HG03280 (cell line): ENCODE measurements at regions not wholly inside any gene's neighbourhood (a gene's known extent, or its start where the extent isn't known, plus 50 kb on each side); places are given as distances from the start of the nearest gene placed in this dataset.
"Not testable (repeated sequence)": the region's sequence is repeated elsewhere in the genome, so short reads cannot be mapped to it uniquely, and the experiment has no call there.

Source experiments
- ATAC-seq: cut with Tn5 transposase; IDR thresholded peaks from one replicate; pipeline ENCODE4 v1.9.1; 2021; ENCODE audit warnings: mild to moderate bottlenecking, moderate library complexity; ENCODE audit not compliant: unreplicated experiment

GRCh38 chr7:153748885-153749284, 303.3 kb upstream of the DPP6 start:
- ATAC-seq: not testable (repeated sequence)

DNA sequence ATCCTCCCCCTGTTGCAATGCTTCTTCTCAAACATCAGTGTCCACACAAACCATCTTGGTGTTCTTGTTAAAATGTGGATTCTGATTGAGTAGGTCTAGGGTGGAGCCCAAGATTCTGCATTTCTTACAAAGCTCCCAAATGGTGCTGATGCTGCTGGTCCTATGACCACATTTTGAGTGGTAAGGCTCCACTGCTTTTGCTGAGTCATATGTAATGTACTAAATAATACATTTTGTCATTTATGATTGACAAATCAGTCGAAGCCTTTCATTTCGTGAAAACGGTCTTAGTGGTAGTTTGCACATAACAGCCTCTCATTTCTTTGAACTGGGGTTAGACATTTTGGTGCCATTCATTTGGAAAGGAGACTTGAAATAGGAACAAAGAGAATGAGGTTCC, 286.3 kb upstream of the DPP6 start:
- not testable (repeated sequence) for ATAC-seq

GRCh38 chr7:153766926-153767325, 285.3 kb upstream of the DPP6 start:
- not testable (repeated sequence) for ATAC-seq

- ATAC-seq: no peak
Observed at GRCh38 chr7:153772966-153773365, 279.2 kb upstream of the DPP6 start.

DNA sequence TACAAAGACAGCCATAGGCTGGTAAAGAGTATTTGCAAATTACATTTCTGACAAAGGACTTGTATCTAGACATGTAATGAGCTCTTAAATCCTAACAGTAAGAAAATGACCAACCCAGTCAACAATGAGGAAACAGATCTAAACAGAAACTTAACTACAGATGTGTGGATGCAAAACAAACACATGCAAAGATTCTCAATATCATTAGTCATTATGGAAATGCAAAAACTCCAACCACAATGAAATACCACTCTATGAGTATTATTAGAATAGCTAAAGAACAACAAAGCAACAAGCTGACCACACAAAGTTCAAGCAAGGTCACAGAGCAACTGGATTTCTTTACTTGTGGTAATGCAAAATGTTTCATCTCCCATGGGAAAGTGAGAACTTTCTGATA, 275.3 kb upstream of the DPP6 start:
- ATAC-seq: not testable (repeated sequence)

GRCh38 chr7:153797363-153797762, 254.8 kb upstream of the DPP6 start:
- ATAC-seq: not testable (repeated sequence)

DNA sequence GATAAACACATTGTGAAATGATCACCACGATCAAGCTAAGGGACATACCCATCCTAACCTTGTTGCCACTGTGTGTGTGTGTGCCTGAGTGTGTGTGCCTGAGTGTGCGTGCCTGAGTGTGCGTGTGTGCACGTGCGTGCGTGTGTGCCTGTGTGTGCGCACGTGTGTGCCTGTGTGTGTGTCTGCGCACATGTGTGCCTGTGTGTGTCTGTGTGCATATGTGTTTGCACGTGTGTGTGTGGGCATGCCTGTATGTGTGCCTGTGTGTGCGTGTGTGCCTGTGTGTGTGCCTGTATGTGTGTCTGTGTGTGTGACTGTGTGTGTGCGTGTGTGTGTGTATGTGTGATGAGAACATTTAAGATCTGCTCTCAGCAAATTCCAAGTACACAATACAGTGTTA, 244.1 kb upstream of the DPP6 start:
- no peak for ATAC-seq

DNA sequence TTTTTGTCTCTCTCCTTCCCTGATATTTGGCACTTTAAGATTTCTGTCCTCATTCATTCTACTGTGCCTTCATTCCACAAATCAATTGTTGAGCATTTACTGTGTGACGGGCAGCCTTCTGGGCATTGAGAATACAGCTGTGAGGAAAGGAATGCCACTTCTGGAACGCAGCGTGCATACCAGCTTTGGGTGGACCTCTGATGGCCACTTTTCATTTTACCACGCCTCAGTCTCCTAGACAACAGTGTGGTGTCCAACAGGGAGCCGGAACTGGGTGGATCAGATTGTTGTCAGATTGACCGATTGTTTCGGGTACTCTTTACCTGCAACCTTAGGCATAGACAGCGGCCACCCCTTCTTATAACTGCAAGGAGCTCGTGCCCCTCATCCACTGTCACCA, 222.7 kb upstream of the DPP6 start:
- ATAC-seq: no peak

DNA sequence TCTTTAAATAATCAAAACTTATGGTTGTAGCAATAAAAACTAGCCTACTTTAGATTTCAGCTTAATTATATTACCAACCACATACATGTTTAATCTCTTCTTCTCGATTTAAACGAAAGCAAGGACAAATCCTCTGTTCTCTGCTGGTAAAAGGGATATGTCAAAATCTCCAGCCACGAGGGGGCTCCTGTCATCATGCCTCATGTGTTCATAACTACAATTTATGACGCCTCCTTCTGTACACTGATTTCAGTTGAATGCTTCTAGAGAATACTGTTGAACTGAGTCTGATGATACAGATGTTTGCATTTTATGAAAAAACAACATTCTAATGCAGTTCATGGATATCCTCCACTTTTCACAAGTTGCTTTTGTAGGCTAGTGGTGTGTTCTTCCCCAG, 220.0 kb upstream of the DPP6 start:
- ATAC-seq: no peak

GRCh38 chr7:153835103-153835502, 217.1 kb upstream of the DPP6 start:
- ATAC-seq: no peak

DNA sequence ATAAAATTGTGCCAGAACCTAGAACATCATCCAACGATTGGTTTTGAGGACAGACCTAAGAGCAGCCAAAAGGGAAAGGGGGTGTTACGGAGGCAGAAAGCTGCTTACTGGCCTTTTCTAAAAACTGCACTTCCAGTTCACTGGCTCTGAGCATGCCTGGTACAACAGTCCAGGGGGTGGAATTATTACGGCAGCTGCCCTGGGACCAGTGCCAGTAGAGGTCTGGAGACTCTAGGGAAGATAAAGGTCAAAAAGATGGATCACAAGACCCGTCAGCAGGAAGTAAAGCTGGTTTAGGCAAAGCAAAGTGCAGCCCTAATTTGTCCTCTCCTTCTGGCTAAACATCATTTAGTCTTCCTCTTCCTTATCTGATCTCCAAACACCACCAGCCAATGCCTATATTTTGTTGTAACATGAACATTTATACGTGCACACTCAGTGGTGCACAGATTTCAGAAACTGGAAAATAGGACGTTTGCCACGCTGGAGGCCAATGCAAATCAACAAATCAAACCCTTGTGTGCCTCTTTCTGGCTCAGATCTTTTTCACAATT, 216.4 kb upstream of the DPP6 start:
- ATAC-seq: no peak

- no peak for ATAC-seq
Observed at GRCh38 chr7:153838591-153838990, 213.6 kb upstream of the DPP6 start.

GRCh38 chr7:153840861-153841260, 211.3 kb upstream of the DPP6 start:
- ATAC-seq: no peak

- ATAC-seq: no peak
Observed at GRCh38 chr7:153847828-153848227, 204.4 kb upstream of the DPP6 start.

DNA sequence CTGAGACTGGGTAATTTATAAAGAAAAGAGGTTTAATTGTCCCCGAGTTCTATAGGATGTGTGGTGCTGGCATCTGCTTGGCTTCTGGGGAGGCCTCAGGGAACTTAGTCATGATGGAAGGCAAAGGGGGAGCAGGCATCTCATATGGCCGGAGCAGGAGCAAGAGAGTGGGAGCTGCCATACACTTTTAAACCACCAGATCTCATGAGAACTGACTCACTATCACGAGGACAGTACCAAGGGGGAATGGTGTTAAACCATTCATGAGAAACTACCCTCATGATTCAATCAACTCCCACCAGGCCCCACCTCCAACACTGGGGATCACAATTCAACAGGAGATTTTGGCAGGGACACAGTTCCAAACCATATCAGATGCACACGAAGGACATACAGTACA, 199.9 kb upstream of the DPP6 start:
- no peak for ATAC-seq

- ATAC-seq: no peak
Observed at GRCh38 chr7:153858355-153858754, 193.8 kb upstream of the DPP6 start.

- no peak for ATAC-seq
Observed at GRCh38 chr7:153859239-153859638, 193.0 kb upstream of the DPP6 start.

- ATAC-seq: no peak
Observed at GRCh38 chr7:153886506-153887441, 165.4 kb upstream of the DPP6 start.

- ATAC-seq: no peak
Observed at GRCh38 chr7:153887749-153888569, 164.2 kb upstream of the DPP6 start.

GRCh38 chr7:153891990-153892389, 160.2 kb upstream of the DPP6 start:
- ATAC-seq: no peak

GRCh38 chr7:153902862-153903261, 149.3 kb upstream of the DPP6 start:
- no peak for ATAC-seq

GRCh38 chr7:153912211-153912610, 140.0 kb upstream of the DPP6 start:
- no peak for ATAC-seq
